HUDEP-2 (cell line): ENCODE measurements at regions not wholly inside any gene's neighbourhood (a gene's known extent, or its start where the extent isn't known, plus 50 kb on each side); places are given as distances from the start of the nearest gene placed in this dataset.

Experiments used
- DNase-seq, 76 experiments: peaks; one replicate each; lab custom pipeline; 2025; ENCODE audit not compliant: unreplicated experiment in 76 of 76; lab: John Stamatoyannopoulos, UW

DNA sequence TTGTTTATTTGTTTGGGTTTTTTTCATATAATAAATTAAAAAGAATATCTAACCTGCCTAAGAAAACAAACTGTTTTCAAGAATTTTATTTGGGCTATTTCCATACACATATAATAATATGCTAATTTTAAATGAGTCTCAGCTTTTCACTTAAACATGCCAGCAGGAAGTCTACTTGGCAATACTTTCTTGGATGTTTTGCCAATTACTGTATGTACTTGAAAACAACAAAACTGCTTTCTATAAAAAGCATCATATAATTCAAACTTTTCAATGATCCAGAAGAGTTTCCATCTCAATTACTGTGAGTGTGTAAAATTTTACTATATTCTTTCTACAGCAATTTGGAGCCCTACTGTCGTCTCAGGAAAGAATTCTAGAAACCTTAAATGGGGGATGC lies 961.2 kb downstream of the PCDH17 start:
- no peak for DNase-seq

- DNase-seq, result no peak
Observed at GRCh38 chr13:58594747-58595600, 963.4 kb downstream of the PCDH17 start.

DNA sequence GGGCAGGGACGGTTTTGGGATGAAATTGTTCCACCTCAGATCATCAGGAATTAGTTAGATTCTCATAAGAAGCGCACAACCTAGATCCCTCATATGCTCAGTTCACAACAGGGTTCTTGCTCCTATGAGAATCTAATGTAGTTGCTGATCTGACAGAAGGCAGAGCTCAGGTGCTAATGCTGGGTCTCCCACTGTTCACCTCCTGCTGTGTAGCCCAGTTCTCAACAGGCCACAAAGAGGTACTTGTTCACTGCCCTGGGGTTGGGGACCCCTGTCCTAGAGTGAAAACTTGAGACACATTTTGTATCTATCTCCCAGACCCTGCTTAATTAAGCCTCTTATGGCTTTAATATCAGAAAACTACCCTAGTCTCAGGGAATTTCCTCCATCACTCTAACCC lies 966.0 kb downstream of the PCDH17 start:
- no peak for DNase-seq

- DNase-seq, result no peak
Observed at GRCh38 chr13:58598241-58598640, 966.7 kb downstream of the PCDH17 start.

DNA sequence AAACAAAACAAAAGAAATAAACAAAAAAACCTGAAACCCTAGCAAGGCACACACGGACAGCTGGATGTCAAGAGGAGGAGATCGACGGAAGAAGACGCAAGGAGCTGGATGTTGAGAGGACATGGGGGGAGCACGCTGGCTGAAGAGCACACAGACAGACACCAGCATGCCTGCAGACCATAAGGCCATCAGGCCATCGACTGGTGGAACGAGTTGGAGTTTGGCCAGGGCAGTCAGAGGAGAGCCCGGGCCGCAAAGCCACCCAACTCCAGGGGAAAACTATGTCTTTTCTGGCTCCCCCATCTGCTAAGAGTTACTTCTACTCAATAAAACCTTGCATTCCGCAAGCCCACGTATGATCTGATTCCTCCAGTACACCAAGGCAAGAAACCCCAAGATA lies 979.6 kb downstream of the PCDH17 start:
- no peak for DNase-seq

GRCh38 chr13:58617880-58618665 lies 986.5 kb downstream of the PCDH17 start:
- no peak for DNase-seq

DNA sequence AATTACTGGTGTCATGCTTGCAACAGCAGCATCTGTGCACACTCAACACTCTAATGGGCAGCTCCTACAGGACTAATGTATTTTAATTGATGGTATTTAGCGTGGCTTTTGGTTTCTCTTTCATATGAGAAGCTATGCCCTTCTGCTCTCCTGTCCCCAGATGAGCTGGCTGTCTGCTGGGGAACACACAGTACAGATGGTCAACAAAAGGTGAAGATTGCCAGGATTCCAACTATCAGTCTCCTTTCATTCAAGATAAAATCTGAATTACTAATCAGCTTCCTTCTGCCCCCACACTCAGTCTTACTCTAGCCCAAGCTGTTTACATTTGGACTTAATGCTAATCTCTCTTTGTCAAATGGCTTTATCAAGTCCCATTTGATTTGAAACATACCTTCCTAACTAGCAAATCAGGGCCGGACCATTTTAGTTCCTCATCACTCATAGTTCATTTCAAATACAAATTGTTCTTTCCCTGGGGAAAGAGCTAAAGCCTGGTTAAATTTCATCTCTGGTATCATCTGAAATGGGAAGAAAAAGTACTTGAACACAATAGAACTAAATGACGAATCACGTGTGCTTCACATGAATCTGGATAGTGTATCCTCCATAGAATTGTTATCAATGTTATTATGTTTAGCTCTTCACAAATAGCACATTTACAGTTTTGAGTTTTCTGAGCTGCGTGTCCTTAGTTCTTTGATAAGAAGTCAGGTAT lies 988.0 kb downstream of the PCDH17 start:
- DNase-seq, result no peak

GRCh38 chr13:58620176-58620575 lies 988.6 kb downstream of the PCDH17 start:
- no peak for DNase-seq

- no peak for DNase-seq
Observed at GRCh38 chr13:58625703-58626389, 994.3 kb downstream of the PCDH17 start.

GRCh38 chr13:58630794-58631193 lies 999.2 kb downstream of the PCDH17 start:
- no peak for DNase-seq

GRCh38 chr13:58633226-58633625 lies 1001.7 kb downstream of the PCDH17 start:
- no peak for DNase-seq

- DNase-seq, result no peak
Observed at GRCh38 chr13:58655086-58655485, 1023.5 kb downstream of the PCDH17 start.

DNA sequence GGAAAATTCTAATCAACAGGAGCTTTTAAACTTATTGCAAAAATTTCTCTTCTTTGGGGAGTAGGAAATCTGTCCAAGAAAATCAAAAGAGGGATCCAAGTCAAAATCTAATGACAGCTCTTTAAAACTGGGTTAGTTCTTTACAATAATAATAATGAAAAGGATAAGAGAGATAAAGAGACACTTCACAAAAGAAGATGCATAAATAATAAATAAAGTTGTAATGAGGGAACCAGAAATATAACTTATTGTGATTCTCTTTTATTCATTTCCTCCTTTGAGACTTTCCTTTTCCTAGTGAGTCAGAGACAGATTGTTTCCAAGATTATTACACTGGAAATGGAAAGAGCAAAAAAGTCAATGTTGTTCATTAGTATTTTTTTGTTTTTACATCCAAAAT lies 1029.3 kb downstream of the PCDH17 start:
- DNase-seq, result no peak

- no peak for DNase-seq
Observed at GRCh38 chr13:58666331-58666730, 1034.8 kb downstream of the PCDH17 start.

DNA sequence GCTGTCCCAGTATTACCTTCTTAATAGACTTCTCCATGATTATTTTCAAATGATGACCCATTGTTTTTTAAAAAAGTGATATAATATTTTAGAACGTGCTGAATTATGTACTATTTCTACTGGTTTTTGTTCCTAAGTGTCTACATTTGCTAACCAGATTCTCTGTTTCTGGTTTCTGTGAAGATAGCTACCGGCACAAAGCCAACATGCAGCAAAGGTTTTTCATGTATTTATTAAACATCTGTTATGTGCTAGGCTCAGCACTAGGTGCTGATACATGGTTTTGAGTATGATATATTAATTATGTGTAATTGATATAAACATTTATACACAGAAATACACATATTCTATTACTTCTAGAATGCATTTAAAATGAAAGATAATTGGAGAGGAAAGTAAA lies 1035.6 kb downstream of the PCDH17 start:
- no peak for DNase-seq

DNA sequence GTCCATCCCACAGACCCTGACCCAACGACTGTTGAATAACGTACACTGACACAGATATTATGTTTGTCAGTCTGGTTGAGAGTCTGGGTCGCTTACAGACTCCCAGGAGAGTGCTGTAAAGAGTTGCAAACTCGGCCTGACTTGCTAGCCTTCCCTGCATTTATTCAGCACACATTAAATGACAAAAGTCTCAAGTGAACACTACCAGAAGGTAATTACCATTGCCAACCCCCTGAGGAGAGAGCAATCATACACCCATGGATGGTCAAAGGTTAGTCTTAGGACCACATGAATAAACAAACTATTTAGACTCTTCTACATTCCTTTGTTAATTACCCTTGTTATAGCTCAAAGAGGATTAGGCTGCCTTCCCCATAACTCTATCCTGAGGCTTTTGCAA lies 1048.6 kb downstream of the PCDH17 start:
- no peak for DNase-seq

DNA sequence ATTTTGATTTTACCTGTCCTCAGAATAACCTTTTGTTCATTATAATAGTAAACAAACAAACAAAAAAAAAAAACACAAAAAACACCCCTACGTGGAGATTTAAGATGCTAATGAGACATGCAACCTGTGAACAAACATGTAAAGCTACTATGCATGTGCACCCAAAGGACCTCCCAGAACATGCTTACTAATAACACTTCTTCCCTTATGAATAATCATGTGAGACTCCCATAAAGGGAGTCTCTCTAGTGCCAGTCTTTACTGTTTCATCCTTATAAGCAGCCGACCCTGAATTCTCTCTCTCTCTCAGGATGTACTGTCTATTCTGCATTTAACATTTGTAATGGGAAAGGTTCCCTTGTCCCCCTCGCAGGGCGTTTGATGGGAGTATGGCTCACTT lies 1051.1 kb downstream of the PCDH17 start:
- DNase-seq, result no peak

DNA sequence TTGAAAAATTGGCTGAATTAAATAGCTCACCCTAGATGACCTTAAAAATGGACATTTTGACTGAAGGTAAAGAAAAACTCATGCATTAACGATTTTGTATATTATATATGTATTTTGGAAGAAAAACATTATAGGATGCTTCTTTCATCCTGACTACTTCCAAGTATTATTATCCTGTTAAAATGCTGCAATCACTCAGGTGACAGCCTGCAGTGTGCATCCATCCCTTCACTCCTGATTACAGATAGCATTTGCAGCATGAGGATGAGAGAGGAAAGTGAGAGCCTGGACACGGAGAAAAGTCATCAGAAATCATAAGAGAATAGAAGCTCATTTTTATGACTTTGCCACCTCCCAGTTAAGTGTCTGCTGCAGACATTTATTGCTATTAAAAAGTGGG lies 1055.6 kb downstream of the PCDH17 start:
- DNase-seq, result no peak

DNA sequence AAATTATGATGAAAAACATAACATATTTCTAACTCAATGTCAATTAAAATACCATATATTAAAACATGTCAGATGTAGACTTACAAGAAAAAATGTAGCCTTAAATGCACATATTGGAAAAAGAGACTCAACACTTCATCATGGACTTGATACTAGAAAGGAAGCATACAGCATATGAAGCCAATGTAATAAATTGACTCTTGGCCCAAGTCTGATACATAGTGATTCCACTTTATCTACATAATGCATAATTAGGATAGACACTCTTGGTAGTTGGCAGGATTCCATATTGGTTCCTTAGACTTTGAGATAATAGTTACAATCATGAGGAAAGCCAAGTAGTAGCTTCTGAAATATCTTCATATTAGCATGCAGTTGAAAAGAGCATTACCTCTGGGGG lies 1067.0 kb downstream of the PCDH17 start:
- no peak for DNase-seq

- DNase-seq, result no peak
Observed at GRCh38 chr13:58704953-58705352, 1073.4 kb downstream of the PCDH17 start.

GRCh38 chr13:58706421-58706820 lies 1074.9 kb downstream of the PCDH17 start:
- no peak for DNase-seq
